ENCODE measurements at regions not wholly inside any gene's neighbourhood (a gene's known extent, or its start where the extent isn't known, plus 50 kb on each side); places are given as distances from the start of the nearest gene placed in this dataset.

DNA sequence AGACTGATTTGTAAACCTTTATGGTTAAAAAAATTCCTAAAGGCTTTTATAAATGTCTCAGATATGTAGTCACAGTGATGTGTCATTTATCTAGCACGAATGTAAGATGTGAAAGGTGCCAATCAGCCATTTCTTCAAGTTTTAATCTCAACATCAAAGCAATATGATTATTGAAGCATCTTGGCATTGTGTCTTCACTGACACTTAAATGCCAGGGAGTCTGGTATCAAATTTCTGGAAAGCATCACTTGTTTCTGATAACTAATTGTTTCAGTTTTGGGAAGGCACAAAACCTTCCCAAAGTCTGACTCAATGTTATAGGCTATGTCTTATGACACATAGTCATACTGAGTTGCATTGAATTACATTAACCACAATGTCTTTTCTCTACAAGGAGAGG is 492.0 kb upstream of the CNTNAP2 start:
- H2BK20ac ChIP-seq (ENCODE audit: low read depth, low read length): no peak overlapping the region
- H3K36me3 ChIP-seq (ENCODE audit: control insufficient read depth, insufficient read depth, low read length): no peaks in the 10 kb centered on the region
- peaks cover 5% of the 10 kb centered on the region; the same call in 1 of the 2 replicates for H3K9me3 ChIP-seq (ENCODE audit: control insufficient read depth, insufficient read depth, low read length)
- no peak overlapping the region for H2AK5ac ChIP-seq (ENCODE audit: low read depth, low read length)
- no peak for DNase-seq
- H3K18ac ChIP-seq (ENCODE audit: low read depth, low read length): no peak overlapping the region
- H3K56ac ChIP-seq (ENCODE audit: extremely low read depth, insufficient read depth, low read length): no peak overlapping the region
- no peak overlapping the region for H3K4ac ChIP-seq (ENCODE audit: low read depth, low read length)
- H3K9me1 ChIP-seq (ENCODE audit: insufficient read depth, low read length): no peaks in the 10 kb centered on the region
- ChIA-PET POLR2A (ENCODE audit: unreplicated experiment) (no interaction called here), CTCF (interaction anchor here (0.9 kb wide), 1 partner anchor 127 kb away, joined by 3 read pairs; no protein-coding TSS in a partner anchor)
- no peak for TF ChIP-seq NFE2L2 (IDR thresholded peaks at IDR 0.05; ENCODE audit: low read depth, low read length)
- TF ChIP-seq RFX5 (IDR thresholded peaks at IDR 0.05; ENCODE audit: low read depth, low read length): no peak
- TF ChIP-seq CEBPB (IDR thresholded peaks at IDR 0.05; ENCODE audit: low read depth, low read length): no peak
- TF ChIP-seq SMC3 (IDR thresholded peaks at IDR 0.05; ENCODE audit: low read depth, low read length): no peak
- TF ChIP-seq CHD1 (IDR thresholded peaks at IDR 0.05; ENCODE audit: low read depth, low read length): no peak
- ATAC-seq (ENCODE audit: low read depth): no peak
- no peak overlapping the region for H3K4me2 ChIP-seq (ENCODE audit: low read depth, low read length)
- no TSS peak for BruUV-seq (replicated peaks)
- H3K9ac ChIP-seq (ENCODE audit: low read depth, low read length): no peak overlapping the region
- H2AK9ac ChIP-seq (replicated peaks; ENCODE audit: low read depth, low read length, poor library complexity): no peak overlapping the region
- no peaks in the 10 kb centered on the region for H3K4me1 ChIP-seq (ENCODE audit: control insufficient read depth, insufficient read depth, low read length)
- in situ Hi-C loops (cut with MboI; ENCODE audit: low sequenced_read_pairs) (no loop called here), dilution Hi-C loops (cut with HindIII; ENCODE audit: low sequenced_read_pairs, unreplicated experiment) (no loop called here), intact Hi-C loops (cut with micrococcal nuclease) (no loop called here)
- H4K8ac ChIP-seq (ENCODE audit: low read depth in 2 of 2, low read length in 2 of 2): no peak overlapping the region
- H2BK120ac ChIP-seq (ENCODE audit: low read depth, low read length): no peak overlapping the region
- H3K23ac ChIP-seq (ENCODE audit: low read depth, low read length): no peak overlapping the region
- no peak overlapping the region for H2BK5ac ChIP-seq (ENCODE audit: low read depth, low read length, poor library complexity, severe bottlenecking)
- H2AFZ ChIP-seq (replicated peaks; ENCODE audit: low read length, poor library complexity): no peak overlapping the region
- no peak overlapping the region for H2BK15ac ChIP-seq (ENCODE audit: low read depth, low read length)
- no peak overlapping the region for H3K4me3 ChIP-seq (ENCODE audit: insufficient read depth, low read depth, low read length)
- H4K20me1 ChIP-seq (ENCODE audit: insufficient read depth, low read length): no peaks in the 10 kb centered on the region
- no peaks in the 10 kb centered on the region for H3K27me3 ChIP-seq (ENCODE audit: control insufficient read depth, insufficient read depth, low read length)
- no peak overlapping the region for H4K5ac ChIP-seq (ENCODE audit: low read depth, low read length)
- no peak overlapping the region for H3K14ac ChIP-seq (replicated peaks; ENCODE audit: low read depth, low read length)
- H3K79me1 ChIP-seq (ENCODE audit: low read depth in 1 of 2, low read length in 2 of 2): no peaks in the 10 kb centered on the region
- no peak overlapping the region for H3K27ac ChIP-seq (ENCODE audit: insufficient read depth, low read length)
- no CpG with 5 or more reads among the region's 1 CpG for WGBS, 2 experiments (ENCODE audit: extremely low coverage in 2 of 2, insufficient read length in 1 of 2)
- no peak overlapping the region for H4K91ac ChIP-seq (ENCODE audit: insufficient read depth, low read depth, low read length)

Measured in IMR-90 (cell line).